Fibroblast of the aortic adventitia (primary cell): ENCODE measurements at regions not wholly inside any gene's neighbourhood (a gene's known extent, or its start where the extent isn't known, plus 50 kb on each side); places are given as distances from the start of the nearest gene placed in this dataset.

Experiments
- DNase-seq: peaks from one replicate; pipeline ENCODE4 v3.0.0-alpha.2; 2010; ENCODE audit warnings: low read depth
- H3K4me3 ChIP-seq: 2 replicates; pipeline ENCODE4 v1.5.1; 2011; ENCODE audit warnings: low read depth, mild to moderate bottlenecking, control low read depth, low read length, moderate library complexity
- TF ChIP-seq, protein P1 (sequence below): IDR thresholded peaks from 2 replicates; pipeline ENCODE4 v1.5.1; 2011; ENCODE audit warnings: mild to moderate bottlenecking, low read length, control low read depth, inconsistent platforms; ENCODE audit not compliant: insufficient read depth

DNA sequence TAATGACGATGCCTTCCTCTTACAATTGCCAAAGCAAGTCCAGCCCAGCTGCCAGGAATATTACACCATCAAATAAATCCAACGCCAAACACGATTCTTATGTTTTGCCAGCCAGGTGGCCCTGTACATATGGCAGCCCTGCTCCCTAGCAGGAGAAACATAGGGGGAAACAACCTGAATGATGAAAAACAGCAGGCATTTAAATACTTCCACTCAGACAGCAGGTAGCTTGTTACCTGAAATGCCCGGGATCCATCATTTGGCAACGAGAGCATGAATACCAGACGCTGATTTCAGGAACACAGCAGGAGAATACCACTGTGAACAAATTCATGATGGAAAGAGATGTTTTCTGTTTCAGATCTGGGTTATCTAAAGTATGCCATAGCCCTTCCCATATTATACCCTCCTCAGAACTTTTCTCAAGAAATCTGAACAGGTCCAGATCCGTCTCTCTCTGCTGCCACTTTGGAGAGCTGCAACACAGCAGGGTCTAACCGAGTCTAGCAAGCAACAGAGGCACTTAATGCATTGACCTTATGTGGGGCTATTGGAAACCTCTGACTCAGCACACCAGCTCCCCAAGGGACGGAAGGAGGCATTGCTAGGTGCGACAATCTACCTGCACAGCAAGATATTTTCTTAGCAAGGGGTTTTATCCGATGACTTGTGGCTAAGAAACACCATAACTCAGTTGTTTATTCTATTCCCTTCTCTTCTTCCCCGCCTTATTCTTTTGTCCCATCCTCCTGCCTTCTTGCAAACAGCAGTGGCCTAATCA, 166.3 kb downstream of the BARHL2 start:
- H3K4me3 ChIP-seq = no peak overlapping the region
- TF ChIP-seq, protein P1, sequence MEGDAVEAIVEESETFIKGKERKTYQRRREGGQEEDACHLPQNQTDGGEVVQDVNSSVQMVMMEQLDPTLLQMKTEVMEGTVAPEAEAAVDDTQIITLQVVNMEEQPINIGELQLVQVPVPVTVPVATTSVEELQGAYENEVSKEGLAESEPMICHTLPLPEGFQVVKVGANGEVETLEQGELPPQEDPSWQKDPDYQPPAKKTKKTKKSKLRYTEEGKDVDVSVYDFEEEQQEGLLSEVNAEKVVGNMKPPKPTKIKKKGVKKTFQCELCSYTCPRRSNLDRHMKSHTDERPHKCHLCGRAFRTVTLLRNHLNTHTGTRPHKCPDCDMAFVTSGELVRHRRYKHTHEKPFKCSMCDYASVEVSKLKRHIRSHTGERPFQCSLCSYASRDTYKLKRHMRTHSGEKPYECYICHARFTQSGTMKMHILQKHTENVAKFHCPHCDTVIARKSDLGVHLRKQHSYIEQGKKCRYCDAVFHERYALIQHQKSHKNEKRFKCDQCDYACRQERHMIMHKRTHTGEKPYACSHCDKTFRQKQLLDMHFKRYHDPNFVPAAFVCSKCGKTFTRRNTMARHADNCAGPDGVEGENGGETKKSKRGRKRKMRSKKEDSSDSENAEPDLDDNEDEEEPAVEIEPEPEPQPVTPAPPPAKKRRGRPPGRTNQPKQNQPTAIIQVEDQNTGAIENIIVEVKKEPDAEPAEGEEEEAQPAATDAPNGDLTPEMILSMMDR = no peak
- no peak for DNase-seq

DNA sequence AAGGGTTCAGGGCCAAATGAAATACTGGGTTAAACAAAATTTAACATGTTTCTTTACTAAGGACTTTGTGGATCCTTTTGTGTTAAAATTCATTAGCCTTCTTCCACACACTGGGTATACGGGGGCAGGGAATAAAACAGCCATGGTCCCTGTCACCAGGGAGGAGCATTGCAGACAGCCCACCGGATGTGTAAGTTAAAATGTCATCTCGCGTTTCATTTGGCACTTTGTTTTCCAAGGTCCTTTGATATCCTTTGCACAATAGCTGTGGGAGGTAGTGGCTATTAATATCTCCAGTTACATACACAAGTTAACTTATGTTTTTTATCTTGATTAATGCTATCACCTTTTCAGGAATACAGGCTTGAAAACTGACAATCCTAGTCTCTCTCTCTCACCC, 172.7 kb downstream of the BARHL2 start:
- DNase-seq = no peak
- TF ChIP-seq, protein P1 = no peak
- H3K4me3 ChIP-seq = no peak overlapping the region

DNA sequence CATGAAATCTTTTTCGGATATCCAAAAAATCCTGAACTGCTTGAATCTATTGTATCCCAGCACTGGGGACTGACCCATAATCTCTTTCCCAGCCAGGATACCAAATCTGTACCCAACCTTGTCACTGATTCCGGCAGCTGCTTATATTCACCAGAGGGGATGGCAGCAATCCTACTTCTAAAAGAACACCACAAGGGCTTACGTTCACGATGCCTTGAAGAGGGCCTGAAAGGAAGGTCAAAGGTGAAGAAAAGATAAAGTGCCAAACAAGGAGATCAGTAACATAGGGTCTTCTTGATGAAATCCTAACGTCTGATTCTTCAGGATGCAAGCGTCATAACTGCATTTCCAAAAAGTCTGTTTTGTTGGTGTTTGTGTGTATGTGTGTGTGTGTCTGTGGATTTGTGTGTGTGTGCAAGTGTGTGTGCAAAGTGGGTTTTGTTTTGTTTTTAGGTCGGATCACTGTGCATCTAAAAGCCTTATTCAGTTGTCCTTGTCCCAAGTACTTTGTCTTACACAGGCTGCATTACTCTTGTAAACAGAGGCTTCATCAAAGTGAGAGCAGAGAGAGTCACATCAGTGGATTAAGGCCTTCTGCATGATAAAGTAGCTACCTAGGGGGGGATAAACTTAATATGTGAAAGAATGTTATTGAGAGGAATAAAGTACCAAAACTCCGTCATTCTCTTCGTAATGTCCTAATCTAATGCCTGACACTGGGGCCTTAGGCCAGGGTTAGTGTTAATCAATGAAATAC, 179.3 kb downstream of the BARHL2 start:
- TF ChIP-seq, protein P1 = no peak
- no peak overlapping the region for H3K4me3 ChIP-seq
- no peak for DNase-seq

DNA sequence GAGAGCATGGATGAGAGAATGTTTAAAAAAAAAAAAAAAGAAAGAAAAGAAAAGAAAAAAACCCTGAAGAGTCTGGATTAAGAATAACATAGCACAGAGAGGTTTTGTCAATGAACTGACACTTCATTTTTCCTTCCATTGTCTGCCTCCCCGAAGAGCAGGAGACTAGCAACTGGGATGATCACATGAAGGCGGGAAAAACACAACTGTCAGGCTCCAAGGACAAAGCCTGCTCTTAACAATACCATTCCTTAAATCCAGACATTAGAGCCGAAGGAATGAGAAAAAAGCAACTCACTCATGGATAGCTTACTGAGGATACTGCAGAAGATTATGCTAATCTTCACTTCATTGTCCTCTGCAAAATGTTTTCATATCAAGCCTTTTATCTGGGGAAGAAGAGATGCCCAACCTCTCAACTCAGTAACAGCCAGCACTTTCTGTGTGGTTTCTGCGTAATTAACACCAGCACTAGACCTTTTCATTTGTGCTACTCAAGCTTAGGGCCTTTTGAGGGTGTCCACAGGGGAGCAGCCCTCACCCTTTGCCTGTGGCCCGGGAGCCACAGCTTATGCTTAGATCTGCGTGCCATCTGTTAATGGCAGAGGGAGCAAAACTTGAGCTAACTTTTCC, 182.3 kb downstream of the BARHL2 start:
- no peak for DNase-seq
- TF ChIP-seq, protein P1 = no peak

DNA sequence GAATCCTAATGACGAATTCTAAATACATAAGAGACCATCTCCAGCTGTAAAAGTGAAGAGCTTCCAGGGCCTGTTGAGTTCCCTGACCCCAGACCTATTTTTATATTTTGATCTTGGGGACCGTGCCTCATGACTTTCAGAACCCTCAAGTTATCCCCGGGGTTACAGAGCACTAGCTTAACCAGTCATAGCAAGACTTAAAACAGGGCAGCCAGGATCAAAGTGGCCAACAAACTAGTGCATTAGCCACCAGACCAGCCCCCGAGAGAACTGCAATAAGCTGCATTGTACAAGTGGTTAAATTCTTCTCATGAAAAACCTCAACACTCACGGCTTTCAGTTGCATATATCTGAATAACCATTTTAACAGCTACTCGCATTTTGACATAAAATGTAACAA, 183.0 kb downstream of the BARHL2 start:
- DNase-seq = no peak

More for the DNA sequence above, 182.3 kb downstream of the BARHL2 start:
- no peak overlapping the region for H3K4me3 ChIP-seq

DNA sequence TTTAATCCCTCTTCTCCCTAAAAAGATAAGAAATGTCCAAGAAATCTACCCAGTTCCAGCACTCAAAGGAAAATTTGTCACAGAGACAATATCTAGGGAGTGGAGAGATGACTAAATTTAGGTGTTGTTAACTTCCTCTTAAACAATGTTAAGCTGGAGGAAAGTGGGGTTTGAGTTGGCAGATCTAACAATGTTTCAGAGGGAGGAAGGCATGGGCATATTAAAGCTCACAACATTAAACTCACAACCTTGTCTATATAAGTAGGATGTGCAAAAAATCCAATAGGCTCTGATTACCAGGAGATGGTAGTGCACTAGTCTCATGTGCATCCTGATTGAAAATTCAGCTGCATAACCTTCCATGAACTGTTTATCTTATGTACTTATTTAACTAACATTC, 190.1 kb downstream of the BARHL2 start:
- TF ChIP-seq, protein P1 = no peak
- H3K4me3 ChIP-seq = no peak overlapping the region
- no peak for DNase-seq

More for the DNA sequence above, 183.0 kb downstream of the BARHL2 start:
- TF ChIP-seq, protein P1 = no peak
- no peak overlapping the region for H3K4me3 ChIP-seq
